ENCODE measurements at regions not wholly inside any gene's neighbourhood (a gene's known extent, or its start where the extent isn't known, plus 50 kb on each side); places are given as distances from the start of the nearest gene placed in this dataset.

- Histone ChIP-seq H2AFZ (ENCODE audit: low read depth, low read length) (no peak overlapping the region), H3K79me2 (ENCODE audit: control insufficient read depth, insufficient read depth, low read length) (no peaks in the 10 kb centered on the region), H3K27me3 (ENCODE audit: control insufficient read depth in 2 of 2, insufficient read depth in 2 of 2, low read length in 2 of 2) (peaks cover 0 to 29% of the 10 kb centered on the region in 2 experiments), H3K27ac (ENCODE audit: insufficient read depth, low read depth, low read length) (no peak overlapping the region), H3K4me2 (ENCODE audit: insufficient read depth, low read length) (no peak overlapping the region), H3K36me3 (ENCODE audit: control insufficient read depth in 2 of 2, extremely low read depth in 1 of 2, insufficient read depth in 2 of 2, low read length in 2 of 2) (no peaks in the 10 kb centered on the region), H3K9me3 (replicated peaks; ENCODE audit: control insufficient read depth, insufficient read depth, low read length) (no peaks in the 10 kb centered on the region), H3K9me1 (replicated peaks; ENCODE audit: control insufficient read depth, extremely low read depth, insufficient read depth, low read length) (no peaks in the 10 kb centered on the region), H4K20me1 (replicated peaks; ENCODE audit: control insufficient read depth, extremely low read depth, insufficient read depth, low read length) (no peaks in the 10 kb centered on the region), H3K9ac (replicated peaks; ENCODE audit: extremely low read depth, insufficient read depth, low read length) (no peak overlapping the region), H3K4me3 (replicated peaks in 1 of 3; ENCODE audit: insufficient read depth in 1 of 3, low read depth in 1 of 3, low read length in 3 of 3) (no peak overlapping the region), H3K4me1 (ENCODE audit: control insufficient read depth, extremely low read depth, insufficient read depth, low read length) (no peaks in the 10 kb centered on the region)
- dilution Hi-C loops (cut with MboI; ENCODE audit: extremely low pct_ligation_motif_present, low sequenced_read_pairs) (no loop called here), intact Hi-C loops (cut with micrococcal nuclease) (loop anchor here (1.0 kb wide), 3 partner anchors 9 to 25 kb away; no protein-coding TSS in a partner anchor)
- TF ChIP-seq CTCF (IDR thresholded peaks at IDR 0.05; ENCODE audit: extremely low read depth in 1 of 2, insufficient read depth in 1 of 2, low read depth in 1 of 2, low read length in 2 of 2) = peak; percentile 52 to 62
- peak; percentile 44 for TF ChIP-seq FOS (IDR thresholded peaks at IDR 0.05; ENCODE audit: borderline replicate concordance, insufficient read depth, low read length)
- no peak for TF ChIP-seq GATA2 (IDR thresholded peaks at IDR 0.05; ENCODE audit: insufficient read depth, insufficient read length, low read depth, low read length)
- BruUV-seq (replicated peaks) = no TSS peak
- FAIRE-seq (peak; percentile 59), DNase-seq (ENCODE audit: low read depth, low spot score) (peak; percentile 59)
- ChIA-PET CTCF (interaction anchor here (0.9 to 8.1 kb wide), 18 partner anchors 10 to 672 kb away, joined by 3 to 413 read pairs (median 5); no protein-coding TSS in a partner anchor), POLR2A (interaction anchor here (0.6 to 1.1 kb wide), 3 partner anchors 14 to 1901 kb away, joined by 3 to 5 read pairs (median 4); no protein-coding TSS in a partner anchor)
Measured at GRCh38 chr14:25381498-25381897, 331.6 kb upstream of the STXBP6 start.

- Histone ChIP-seq H3K27ac (ENCODE audit: insufficient read depth, low read depth, low read length) (no peak overlapping the region), H3K4me1 (ENCODE audit: control insufficient read depth, extremely low read depth, insufficient read depth, low read length) (no peaks in the 10 kb centered on the region), H3K4me2 (ENCODE audit: insufficient read depth, low read length) (no peak overlapping the region), H3K79me2 (ENCODE audit: control insufficient read depth, insufficient read depth, low read length) (no peaks in the 10 kb centered on the region), H3K9me3 (replicated peaks; ENCODE audit: control insufficient read depth, insufficient read depth, low read length) (no peaks in the 10 kb centered on the region), H3K36me3 (ENCODE audit: control insufficient read depth in 2 of 2, extremely low read depth in 1 of 2, insufficient read depth in 2 of 2, low read length in 2 of 2) (no peaks in the 10 kb centered on the region), H2AFZ (ENCODE audit: low read depth, low read length) (no peak overlapping the region), H3K9me1 (replicated peaks; ENCODE audit: control insufficient read depth, extremely low read depth, insufficient read depth, low read length) (no peaks in the 10 kb centered on the region), H3K9ac (replicated peaks; ENCODE audit: extremely low read depth, insufficient read depth, low read length) (no peak overlapping the region), H3K27me3 (ENCODE audit: control insufficient read depth in 2 of 2, insufficient read depth in 2 of 2, low read length in 2 of 2) (peaks cover 0 to 33% of the 10 kb centered on the region in 2 experiments), H3K4me3 (replicated peaks in 1 of 3; ENCODE audit: insufficient read depth in 1 of 3, low read depth in 1 of 3, low read length in 3 of 3) (no peak overlapping the region), H4K20me1 (replicated peaks; ENCODE audit: control insufficient read depth, extremely low read depth, insufficient read depth, low read length) (no peaks in the 10 kb centered on the region)
- DNase-seq (ENCODE audit: low read depth, low spot score) (no peak), FAIRE-seq (no peak)
- intact Hi-C loops (cut with micrococcal nuclease) (no loop called here), dilution Hi-C loops (cut with MboI; ENCODE audit: extremely low pct_ligation_motif_present, low sequenced_read_pairs) (no loop called here)
- CTCF ChIA-PET = interaction anchor here (8.1 kb wide), 1 partner anchor 24 kb away, joined by 413 read pairs; no protein-coding TSS in a partner anchor
- POLR2A ChIA-PET = no interaction called here
- TF ChIP-seq GATA2 (IDR thresholded peaks at IDR 0.05; ENCODE audit: insufficient read depth, insufficient read length, low read depth, low read length) (no peak), MYC (IDR thresholded peaks at IDR 0.05; ENCODE audit: low read depth, low read length) (no peak), MAX (IDR thresholded peaks at IDR 0.05; ENCODE audit: insufficient read depth, insufficient read length) (no peak), CTCF (IDR thresholded peaks at IDR 0.05; ENCODE audit: extremely low read depth in 1 of 2, insufficient read depth in 1 of 2, low read depth in 1 of 2, low read length in 2 of 2) (no peak), JUN (IDR thresholded peaks at IDR 0.05; ENCODE audit: borderline replicate concordance, insufficient read depth, insufficient read length, low read depth) (no peak), POLR2A (IDR thresholded peaks at IDR 0.05; ENCODE audit: low read depth, low read length) (no peak), POLR2AphosphoS5 (IDR thresholded peaks at IDR 0.05; ENCODE audit: insufficient read depth, low read depth, low read length) (no peak), FOS (IDR thresholded peaks at IDR 0.05; ENCODE audit: borderline replicate concordance, insufficient read depth, low read length) (no peak), EZH2 (IDR thresholded peaks at IDR 0.05; ENCODE audit: borderline replicate concordance, low read depth, low read length, severe bottlenecking) (no peak)
- no TSS peak for BruUV-seq (replicated peaks)
Measured at GRCh38 chr14:25375639-25376038, 325.7 kb upstream of the STXBP6 start.
